HUES48 (cell line): ENCODE measurements at regions not wholly inside any gene's neighbourhood (a gene's known extent, or its start where the extent isn't known, plus 50 kb on each side); places are given as distances from the start of the nearest gene placed in this dataset.
"Not testable (repeated sequence)": the region's sequence is repeated elsewhere in the genome, so short reads cannot be mapped to it uniquely, and the experiment has no call there.

Source experiments
- H3K27ac ChIP-seq: one replicate; pipeline ENCODE4 v1.7.0; 2013; ENCODE audit warnings: low read depth, low read length, inconsistent platforms
- H3K27me3 ChIP-seq: 2 replicates; pipeline ENCODE4 v1.6.1; 2013; ENCODE audit warnings: mild to moderate bottlenecking, low read length; ENCODE audit not compliant: control insufficient read depth, insufficient read depth
- H3K36me3 ChIP-seq: 2 replicates; pipeline ENCODE4 v1.6.1; 2013; ENCODE audit warnings: low read length; ENCODE audit not compliant: control insufficient read depth, insufficient read depth
- H3K4me1 ChIP-seq: 2 replicates; pipeline ENCODE4 v1.6.1; 2013; ENCODE audit warnings: mild to moderate bottlenecking, low read length; ENCODE audit not compliant: control insufficient read depth, insufficient read depth
- H3K4me3 ChIP-seq: 2 replicates; pipeline ENCODE4 v1.5.1; 2013; ENCODE audit warnings: mild to moderate bottlenecking, low read depth, low read length
- H3K9ac ChIP-seq: 2 replicates; pipeline ENCODE4 v1.6.1; 2013; ENCODE audit warnings: mild to moderate bottlenecking, low read depth, low read length, moderate library complexity
- H3K9me3 ChIP-seq: 2 replicates; pipeline ENCODE4 v1.6.1; 2013; ENCODE audit warnings: low read length; ENCODE audit not compliant: control insufficient read depth, insufficient read depth

GRCh38 chr17:33914125-33914524, 341.0 kb upstream of the CCL2 start:
- no peak overlapping the region for H3K4me3 ChIP-seq
- no peaks in the 10 kb centered on the region for H3K4me1 ChIP-seq
- H3K27ac ChIP-seq = no peak overlapping the region
- no peaks in the 10 kb centered on the region for H3K9me3 ChIP-seq
- H3K36me3 ChIP-seq = no peaks in the 10 kb centered on the region
- no peak overlapping the region for H3K9ac ChIP-seq
- H3K27me3 ChIP-seq = no peaks in the 10 kb centered on the region

GRCh38 chr17:33922971-33923370, 332.1 kb upstream of the CCL2 start:
- no peak overlapping the region for H3K4me3 ChIP-seq
- H3K9me3 ChIP-seq = no peaks in the 10 kb centered on the region
- H3K9ac ChIP-seq = no peak overlapping the region
- H3K27me3 ChIP-seq = no peaks in the 10 kb centered on the region
- no peak overlapping the region for H3K27ac ChIP-seq
- peaks cover 2% of the 10 kb centered on the region; the same call in 1 of the 2 replicates for H3K4me1 ChIP-seq
- H3K36me3 ChIP-seq = no peaks in the 10 kb centered on the region

DNA sequence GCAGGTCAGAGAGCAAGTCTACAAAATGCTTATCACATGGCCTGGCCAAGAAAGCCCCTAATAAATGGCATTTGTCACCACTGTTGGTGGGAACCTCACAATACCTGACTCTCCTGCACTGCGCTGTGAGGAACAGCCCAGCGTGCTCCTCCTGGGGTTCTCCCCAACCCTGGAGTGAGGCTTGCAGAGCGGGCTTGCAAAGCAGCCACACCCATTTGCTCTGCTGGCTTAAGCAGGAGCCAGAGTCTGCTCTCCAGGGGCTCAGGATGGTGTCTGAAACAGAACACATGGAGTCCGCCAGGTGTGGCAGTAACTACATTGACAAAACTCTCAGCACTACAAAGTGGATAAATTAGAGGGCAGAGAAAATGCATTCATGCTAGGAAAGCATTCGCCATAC, 331.0 kb upstream of the CCL2 start:
- no peaks in the 10 kb centered on the region for H3K27me3 ChIP-seq
- H3K4me3 ChIP-seq = no peak overlapping the region
- H3K36me3 ChIP-seq = no peaks in the 10 kb centered on the region
- H3K27ac ChIP-seq = no peak overlapping the region
- H3K9me3 ChIP-seq = no peaks in the 10 kb centered on the region
- peaks cover 11% of the 10 kb centered on the region for H3K4me1 ChIP-seq
- H3K9ac ChIP-seq = no peak overlapping the region

- Histone ChIP-seq H3K4me3 (no peak overlapping the region), H3K9ac (no peak overlapping the region), H3K4me1 (peaks cover 27% of the 10 kb centered on the region), H3K27ac (no peak overlapping the region), H3K9me3 (no peaks in the 10 kb centered on the region), H3K36me3 (no peaks in the 10 kb centered on the region), H3K27me3 (no peaks in the 10 kb centered on the region)
These were observed 329.4 kb upstream of the CCL2 start for GRCh38 chr17:33925649-33926048.

DNA sequence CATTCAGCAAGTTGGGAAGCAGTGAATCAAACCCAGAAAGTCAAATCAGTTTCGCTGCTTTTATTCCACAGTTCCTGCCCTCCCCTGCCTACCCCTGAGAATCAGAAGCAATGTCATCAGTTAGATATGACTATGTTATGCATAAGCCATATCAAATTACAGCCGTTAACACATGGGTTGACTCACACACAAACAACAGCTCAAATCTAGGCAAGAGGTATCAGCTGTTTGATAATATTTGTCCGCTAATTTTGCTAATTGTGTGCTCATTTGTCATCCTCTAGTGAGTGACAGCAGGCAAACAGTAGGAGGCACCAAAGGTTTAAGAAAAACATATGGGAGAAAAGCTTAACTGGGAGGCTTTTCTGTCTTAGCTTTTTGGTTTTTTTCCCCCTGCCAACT, 327.4 kb upstream of the CCL2 start:
- Histone ChIP-seq H3K27me3 (no peaks in the 10 kb centered on the region), H3K36me3 (no peaks in the 10 kb centered on the region), H3K4me3 (no peak overlapping the region), H3K9me3 (no peaks in the 10 kb centered on the region), H3K27ac (no peak overlapping the region), H3K4me1 (peaks cover 28% of the 10 kb centered on the region), H3K9ac (no peak overlapping the region)

GRCh38 chr17:33929181-33929724, 325.8 kb upstream of the CCL2 start:
- Histone ChIP-seq H3K4me1 (peaks cover 28% of the 10 kb centered on the region), H3K4me3 (peak overlapping the region; percentile 12), H3K9ac (no peak overlapping the region), H3K36me3 (no peaks in the 10 kb centered on the region), H3K27me3 (no peaks in the 10 kb centered on the region), H3K27ac (peak overlapping the region; percentile 82), H3K9me3 (no peaks in the 10 kb centered on the region)

DNA sequence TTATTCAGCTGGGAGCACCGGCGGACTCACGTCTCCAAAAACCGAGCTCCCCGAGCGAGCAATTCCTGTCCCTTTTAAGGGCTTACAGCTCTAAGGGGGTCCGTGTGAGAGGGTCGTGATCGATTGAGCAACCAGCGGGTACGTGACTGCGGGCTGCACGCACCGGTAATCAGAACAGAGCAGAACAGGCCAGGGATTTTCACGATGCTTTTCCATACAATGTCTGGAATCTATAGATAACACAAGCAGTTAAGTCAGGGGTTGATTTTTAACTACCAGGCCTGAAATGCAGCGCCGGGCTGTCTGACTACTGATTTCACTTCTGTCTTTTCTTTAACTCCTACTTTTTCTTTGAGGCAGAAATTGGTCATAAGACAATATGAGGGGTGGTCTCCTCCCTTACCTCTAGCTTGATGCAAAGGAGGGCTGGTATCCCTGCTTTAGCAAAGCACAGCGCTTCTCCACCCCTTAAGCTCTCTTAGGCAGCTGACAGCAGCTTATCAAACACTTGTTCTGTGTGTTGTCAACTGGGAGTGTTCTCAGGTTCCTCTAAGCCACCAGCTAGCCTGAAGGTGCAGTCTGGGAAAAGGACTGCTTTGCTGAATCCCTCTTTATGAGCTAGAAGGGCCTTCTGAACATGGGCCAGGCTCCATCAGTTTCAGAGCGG, 323.8 kb upstream of the CCL2 start:
- not testable (repeated sequence) for H3K4me3 ChIP-seq, H3K9ac ChIP-seq
- H3K4me1 ChIP-seq = peaks cover 28% of the 10 kb centered on the region

DNA sequence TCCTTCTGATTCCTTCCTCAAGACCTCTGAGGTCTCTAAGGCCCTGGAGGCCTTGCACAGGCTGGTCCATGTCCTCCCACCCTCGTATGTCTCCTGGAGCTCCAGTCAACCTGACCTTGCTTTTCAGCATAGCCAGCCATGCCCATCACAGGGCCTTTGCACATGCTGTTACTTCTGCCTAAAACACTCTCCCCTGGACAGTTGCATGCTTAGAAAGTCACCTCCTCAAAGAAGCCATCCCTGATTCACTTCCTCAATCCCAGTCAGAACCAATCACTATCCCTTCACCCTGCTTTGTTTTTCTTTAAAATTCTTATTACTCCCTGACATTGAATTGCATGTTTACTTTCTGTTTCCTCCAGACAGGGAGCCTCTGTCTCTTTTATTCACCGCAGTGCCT, 322.1 kb upstream of the CCL2 start:
- no peaks in the 10 kb centered on the region for H3K36me3 ChIP-seq
- H3K4me1 ChIP-seq = peaks cover 26% of the 10 kb centered on the region
- no peaks in the 10 kb centered on the region for H3K27me3 ChIP-seq
- no peak overlapping the region for H3K4me3 ChIP-seq
- H3K9ac ChIP-seq = no peak overlapping the region
- H3K9me3 ChIP-seq = no peaks in the 10 kb centered on the region
- no peak overlapping the region for H3K27ac ChIP-seq

More for the DNA sequence above, 323.8 kb upstream of the CCL2 start:
- not testable (repeated sequence) for H3K27me3 ChIP-seq, H3K9me3 ChIP-seq, H3K27ac ChIP-seq, H3K36me3 ChIP-seq

GRCh38 chr17:33933576-33933975, 321.5 kb upstream of the CCL2 start:
- Histone ChIP-seq H3K9me3 (no peaks in the 10 kb centered on the region), H3K4me3 (no peak overlapping the region), H3K27ac (no peak overlapping the region)

GRCh38 chr17:33934696-33935095, 320.4 kb upstream of the CCL2 start:
- H3K9ac ChIP-seq = no peak overlapping the region
- H3K27ac ChIP-seq = no peak overlapping the region
- peaks cover 11% of the 10 kb centered on the region for H3K4me1 ChIP-seq
- no peaks in the 10 kb centered on the region for H3K9me3 ChIP-seq
- H3K36me3 ChIP-seq = no peaks in the 10 kb centered on the region
- no peak overlapping the region for H3K4me3 ChIP-seq
- H3K27me3 ChIP-seq = no peaks in the 10 kb centered on the region

More at GRCh38 chr17:33933576-33933975, 321.5 kb upstream of the CCL2 start:
- Histone ChIP-seq H3K4me1 (peaks cover 22% of the 10 kb centered on the region), H3K27me3 (no peaks in the 10 kb centered on the region), H3K9ac (no peak overlapping the region), H3K36me3 (no peaks in the 10 kb centered on the region)

DNA sequence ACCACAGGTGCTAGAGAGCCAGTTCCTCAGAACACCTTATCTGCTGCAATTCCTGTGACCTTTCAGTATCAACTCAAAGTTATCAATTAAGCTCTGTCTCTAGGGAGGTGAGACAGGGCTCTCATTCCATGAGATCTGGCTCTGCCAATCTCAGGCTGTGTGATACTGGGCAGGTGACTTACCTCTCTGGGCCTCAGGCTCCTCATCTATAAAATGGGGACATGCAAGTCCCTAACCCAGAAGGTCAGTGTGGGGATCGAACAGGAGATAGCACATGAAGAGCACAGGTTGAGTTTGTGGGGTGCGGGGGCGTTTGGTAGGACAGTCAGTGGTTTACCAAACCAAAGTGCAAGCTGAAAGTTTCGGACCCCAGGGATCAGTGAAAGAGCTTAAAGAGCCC, 319.3 kb upstream of the CCL2 start:
- H3K4me1 ChIP-seq = no peaks in the 10 kb centered on the region; the same call in 1 of the 2 replicates
- no peaks in the 10 kb centered on the region for H3K9me3 ChIP-seq
- no peak overlapping the region for H3K4me3 ChIP-seq
- no peaks in the 10 kb centered on the region for H3K27me3 ChIP-seq
- no peak overlapping the region for H3K27ac ChIP-seq
- H3K9ac ChIP-seq = no peak overlapping the region
- H3K36me3 ChIP-seq = no peaks in the 10 kb centered on the region
